ENCODE measurements at regions not wholly inside any gene's neighbourhood (a gene's known extent, or its start where the extent isn't known, plus 50 kb on each side); places are given as distances from the start of the nearest gene placed in this dataset.

GRCh38 chr20:40444516-40444915 is 244.5 kb downstream of the MAFB start:
- no peaks in the 10 kb centered on the region for H3K36me3 Mint-ChIP-seq (ENCODE audit: low read depth)
- TF ChIP-seq NANOG (IDR thresholded peaks at IDR 0.05; ENCODE audit: borderline replicate concordance): no peak
- no peak for TF ChIP-seq ETS1 (IDR thresholded peaks at IDR 0.05)
- no peak for TF ChIP-seq ZNF114 (CRISPR knock-in tag; IDR thresholded peaks at IDR 0.05)
- no peak for TF ChIP-seq ZNF462 (CRISPR knock-in tag; IDR thresholded peaks at IDR 0.05)
- TF ChIP-seq REST (IDR thresholded peaks at IDR 0.05; ENCODE audit: unreplicated experiment): no peak
- no peak for TF ChIP-seq CREB1 (CRISPR knock-in tag; IDR thresholded peaks at IDR 0.05; ENCODE audit: low read depth)
- TF ChIP-seq POLR2AphosphoS5 (IDR thresholded peaks at IDR 0.05; ENCODE audit: low read depth): no peak
- no peak for TF ChIP-seq ZNF331 (CRISPR knock-in tag; IDR thresholded peaks at IDR 0.05; ENCODE audit: low read depth)
- TF ChIP-seq STAT1 (IDR thresholded peaks at IDR 0.05; ENCODE audit: unreplicated experiment): no peak
- TF ChIP-seq EZH2phosphoT487 (IDR thresholded peaks at IDR 0.05; ENCODE audit: unreplicated experiment): no peak
- TF ChIP-seq EZH2 (IDR thresholded peaks at IDR 0.05; ENCODE audit: low read depth, unreplicated experiment): no peak
- TF ChIP-seq JUNB (IDR thresholded peaks at IDR 0.05; ENCODE audit: unreplicated experiment): no peak
- TF ChIP-seq CTCF (conservative IDR thresholded peaks at IDR 0.05; ENCODE audit: low read depth in 2 of 2): no peak
- H3K9me2 ChIP-seq (ENCODE audit: insufficient read depth): peaks cover 9% of the 10 kb centered on the region; the same call in 1 of the 2 replicates
- H3K4me3 Mint-ChIP-seq: no peak overlapping the region
- no peak for DNase-seq (ENCODE audit: low spot score)
- no peak for ATAC-seq
- no peaks in the 10 kb centered on the region for H3K27me3 ChIP-seq (ENCODE audit: insufficient read depth)
- H4K20me1 ChIP-seq (replicated peaks; ENCODE audit: insufficient read depth): no peaks in the 10 kb centered on the region
- peaks cover 8% of the 10 kb centered on the region for H3K27me3 Mint-ChIP-seq (ENCODE audit: insufficient read depth, low read depth, poor library complexity)
- no peaks in the 10 kb centered on the region for H3K4me1 ChIP-seq (ENCODE audit: insufficient read depth)
- H3K36me3 ChIP-seq (ENCODE audit: insufficient read depth): no peaks in the 10 kb centered on the region
- H3K4me3 ChIP-seq: no peak overlapping the region
- H3K4me1 Mint-ChIP-seq: peaks cover 31% of the 10 kb centered on the region
- no peak overlapping the region for H3K27ac ChIP-seq (ENCODE audit: low read depth)
- H3K4me2 ChIP-seq: no peak overlapping the region
- no peak overlapping the region for H3K27ac Mint-ChIP-seq
- no peaks in the 10 kb centered on the region for H3K9me3 Mint-ChIP-seq
- no peaks in the 10 kb centered on the region for H3F3A ChIP-seq (replicated peaks; ENCODE audit: low read depth)
- H2AFZ ChIP-seq: no peak overlapping the region
- H3K79me2 ChIP-seq (replicated peaks; ENCODE audit: insufficient read depth): no peaks in the 10 kb centered on the region
